HepG2 (cell line): ENCODE measurements at regions not wholly inside any gene's neighbourhood (a gene's known extent, or its start where the extent isn't known, plus 50 kb on each side); places are given as distances from the start of the nearest gene placed in this dataset.

Experiments used
- ATAC-seq: fragments of 200-7000 bp; cut with Tn5 transposase; 3 replicates; pipeline ENCODE4 v1.9.1; 2020; ENCODE audit warnings: mild to moderate bottlenecking, moderate library complexity
- BruUV-seq: library from RNA; stranded (reverse); fragments of 400-500 nt; replicated peaks from 2 replicates; lab custom pipeline; 2021; lab: Mats Ljungman, UMichigan
- CTCF ChIA-PET: fragments of 300-600 bp; formaldehyde crosslinking; extraction: SDS; loops from one replicate; lab custom pipeline; 2021; ENCODE audit warnings: low total read pairs, inconsistent platforms, low intra/inter-chr PET ratio; lab: Yijun Ruan, JAX
- POLR2A ChIA-PET: fragments of 350-600 bp; sonication (Branson Sonifier 250); formaldehyde crosslinking; loops from one replicate; lab custom pipeline; 2020; ENCODE audit warnings: antibody characterized with exemption, inconsistent platforms; lab: Yijun Ruan, JAX
- DNase-seq: peaks from one replicate; pipeline ENCODE4 v3.0.0-alpha.2; 2015; ENCODE audit warnings: low spot score
- FAIRE-seq: peaks from 3 replicates; lab custom pipeline; 2011; peaks lifted over from hg19 to GRCh38; lab: Jason Lieb, UNC
- H2AFZ ChIP-seq: one replicate; pipeline ENCODE4 v1.6.1; 2011; ENCODE audit warnings: low read length, inconsistent platforms
- H3K27ac ChIP-seq: fragments of 300-600 bp; 3 replicates; pipeline ENCODE4 v1.8.0; 2011; ENCODE audit warnings: mixed run types, mild to moderate bottlenecking, mixed read lengths, low read length, inconsistent platforms; ENCODE audit not compliant: insufficient read depth; ENCODE audit errors: extremely low read length
- H3K27me3 ChIP-seq, 2 experiments: fragments of 200-600 bp in 1 of 2; 2 replicates in 1 of 2; 3 replicates in 1 of 2; pipeline versions ENCODE4 v1.6.0 to v1.8.0; 2011; ENCODE audit warnings: low read length in 2 of 2, mild to moderate bottlenecking in 2 of 2, moderate library complexity in 2 of 2, inconsistent platforms in 1 of 2; ENCODE audit not compliant: insufficient read depth in 2 of 2, control insufficient read depth in 1 of 2
- H3K36me3 ChIP-seq, 2 experiments: fragments of 200-600 bp in 1 of 2; replicated peaks in 1 of 2; 2 replicates in 1 of 2; 3 replicates in 1 of 2; pipeline versions ENCODE4 v1.5.1 to v1.8.0; 2011; ENCODE audit warnings: low read length in 2 of 2, inconsistent platforms in 1 of 2; ENCODE audit not compliant: insufficient read depth in 2 of 2, control insufficient read depth in 1 of 2
- H3K4me1 ChIP-seq: 2 replicates; pipeline ENCODE4 v1.5.1; 2012; ENCODE audit warnings: low read length, inconsistent platforms; ENCODE audit not compliant: insufficient read depth
- H3K4me2 ChIP-seq: 2 replicates; pipeline ENCODE4 v1.6.0; 2011; ENCODE audit warnings: low read depth, low read length, inconsistent platforms
- H3K4me3 ChIP-seq, 3 experiments: fragments of 200-600 bp in 1 of 3; sonication (generic), shearing (Covaris generic) in 1 of 3; replicated peaks in 1 of 3; 2 replicates each; pipeline ENCODE4 v1.5.1; 2011 to 2016; ENCODE audit warnings: low read length in 3 of 3, inconsistent platforms in 2 of 3, low read depth in 2 of 3, mild to moderate bottlenecking in 2 of 3, control low read depth in 1 of 3, mixed read lengths in 1 of 3; ENCODE audit not compliant: insufficient read depth in 1 of 3
- H3K79me2 ChIP-seq: one replicate; pipeline ENCODE4 v1.6.1; 2011; ENCODE audit warnings: low read length, inconsistent platforms; ENCODE audit not compliant: insufficient read depth
- H3K9ac ChIP-seq: 2 replicates; pipeline ENCODE4 v1.6.0; 2011; ENCODE audit warnings: mild to moderate bottlenecking, low read depth, low read length, inconsistent platforms; ENCODE audit not compliant: insufficient read depth
- H3K9me3 ChIP-seq: 2 replicates; pipeline ENCODE4 v1.5.1; 2012; ENCODE audit warnings: mild to moderate bottlenecking, low read length
- H4K20me1 ChIP-seq: 2 replicates; pipeline ENCODE4 v1.6.0; 2011; ENCODE audit warnings: inconsistent platforms, mild to moderate bottlenecking, low read length, moderate library complexity; ENCODE audit not compliant: insufficient read depth
- FOXA3 ChIP-seq: IDR thresholded peaks from 2 replicates; pipeline ENCODE4 v1.6.1; 2016; ENCODE audit warnings: missing genetic modification reagents, missing compliant biosample characterization
- HNF4G ChIP-seq, 2 experiments: sonication (generic) in 1 of 2; formaldehyde crosslinking in 1 of 2; IDR thresholded peaks; 2 replicates each; pipeline versions ENCODE4 v1.4.0 to v1.6.1; 2011 to 2020; ENCODE audit warnings: borderline replicate concordance in 2 of 2, low read depth in 2 of 2, mild to moderate bottlenecking in 2 of 2, low read length in 1 of 2, missing genetic modification reagents in 1 of 2, moderate library complexity in 1 of 2
- KAT2B ChIP-seq: fragments of 150-350 bp; IDR thresholded peaks from 2 replicates; pipeline ENCODE4 v1.6.1; 2014; ENCODE audit warnings: low read depth, low read length, borderline replicate concordance
- NFKBIZ ChIP-seq: IDR thresholded peaks from 2 replicates; pipeline ENCODE4 v1.6.1; 2018; ENCODE audit warnings: missing genetic modification reagents, missing compliant biosample characterization
- RNF2 ChIP-seq: fragments of 450-650 bp; conservative IDR thresholded peaks from 2 replicates; pipeline ENCODE4 v1.6.1; 2016; ENCODE audit warnings: low read depth
- ZFP37 ChIP-seq: sonication (generic); formaldehyde crosslinking; IDR thresholded peaks from 2 replicates; pipeline ENCODE4 v1.4.0; 2020; ENCODE audit warnings: missing genetic modification reagents, borderline replicate concordance
- ZFP62 ChIP-seq: sonication (generic); formaldehyde crosslinking; IDR thresholded peaks from 2 replicates; pipeline ENCODE4 v1.4.0; 2020; ENCODE audit warnings: missing genetic modification reagents
- ZNF337 ChIP-seq: sonication (generic); formaldehyde crosslinking; IDR thresholded peaks from 2 replicates; pipeline ENCODE4 v1.5.1; 2020; ENCODE audit warnings: missing genetic modification reagents, low read depth, mild to moderate bottlenecking, borderline replicate concordance
- ZNF383 ChIP-seq: sonication (generic); formaldehyde crosslinking; IDR thresholded peaks from 2 replicates; pipeline ENCODE4 v1.4.0; 2020; ENCODE audit warnings: missing genetic modification reagents, mild to moderate bottlenecking, borderline replicate concordance
- ZNF777 ChIP-seq: sonication (generic); formaldehyde crosslinking; IDR thresholded peaks from 2 replicates; pipeline ENCODE4 v1.4.0; 2020; ENCODE audit warnings: missing genetic modification reagents
- ZNF83 ChIP-seq: sonication (generic); formaldehyde crosslinking; IDR thresholded peaks from 2 replicates; pipeline ENCODE4 v1.4.0; 2020; ENCODE audit warnings: missing genetic modification reagents, mild to moderate bottlenecking, borderline replicate concordance
- WGBS: methylation state at CpG from one replicate; pipeline ENCODE4 v1.1.6; 2017; ENCODE audit warnings: low lambda C conversion rate; 5-methylcytosine and 5-hydroxymethylcytosine counted together
- in situ Hi-C: cut with HindIII; loops from 2 replicates; pipeline ENCODE4 v1.10.0; 2017; ENCODE audit warnings: low pct_unique_long_range_greater_than_20kb; ENCODE audit not compliant: extremely low pct_ligation_motif_present
- intact Hi-C: fragments of 100-400 bp; cut with micrococcal nuclease; formaldehyde crosslinking; loops from one replicate; pipeline ENCODE4 v1.10.0; 2022; ENCODE audit not compliant: unreplicated experiment
- TF ChIP-seq, protein P1 (sequence below): sonication (generic); formaldehyde crosslinking; IDR thresholded peaks from 2 replicates; pipeline ENCODE4 v1.9.0; 2021; ENCODE audit warnings: mild to moderate bottlenecking, missing genetic modification reagents

GRCh38 chr7:130850956-130851355 lies 116.9 kb upstream of the KLF14 start (continued):
- TF ChIP-seq, protein P1, sequence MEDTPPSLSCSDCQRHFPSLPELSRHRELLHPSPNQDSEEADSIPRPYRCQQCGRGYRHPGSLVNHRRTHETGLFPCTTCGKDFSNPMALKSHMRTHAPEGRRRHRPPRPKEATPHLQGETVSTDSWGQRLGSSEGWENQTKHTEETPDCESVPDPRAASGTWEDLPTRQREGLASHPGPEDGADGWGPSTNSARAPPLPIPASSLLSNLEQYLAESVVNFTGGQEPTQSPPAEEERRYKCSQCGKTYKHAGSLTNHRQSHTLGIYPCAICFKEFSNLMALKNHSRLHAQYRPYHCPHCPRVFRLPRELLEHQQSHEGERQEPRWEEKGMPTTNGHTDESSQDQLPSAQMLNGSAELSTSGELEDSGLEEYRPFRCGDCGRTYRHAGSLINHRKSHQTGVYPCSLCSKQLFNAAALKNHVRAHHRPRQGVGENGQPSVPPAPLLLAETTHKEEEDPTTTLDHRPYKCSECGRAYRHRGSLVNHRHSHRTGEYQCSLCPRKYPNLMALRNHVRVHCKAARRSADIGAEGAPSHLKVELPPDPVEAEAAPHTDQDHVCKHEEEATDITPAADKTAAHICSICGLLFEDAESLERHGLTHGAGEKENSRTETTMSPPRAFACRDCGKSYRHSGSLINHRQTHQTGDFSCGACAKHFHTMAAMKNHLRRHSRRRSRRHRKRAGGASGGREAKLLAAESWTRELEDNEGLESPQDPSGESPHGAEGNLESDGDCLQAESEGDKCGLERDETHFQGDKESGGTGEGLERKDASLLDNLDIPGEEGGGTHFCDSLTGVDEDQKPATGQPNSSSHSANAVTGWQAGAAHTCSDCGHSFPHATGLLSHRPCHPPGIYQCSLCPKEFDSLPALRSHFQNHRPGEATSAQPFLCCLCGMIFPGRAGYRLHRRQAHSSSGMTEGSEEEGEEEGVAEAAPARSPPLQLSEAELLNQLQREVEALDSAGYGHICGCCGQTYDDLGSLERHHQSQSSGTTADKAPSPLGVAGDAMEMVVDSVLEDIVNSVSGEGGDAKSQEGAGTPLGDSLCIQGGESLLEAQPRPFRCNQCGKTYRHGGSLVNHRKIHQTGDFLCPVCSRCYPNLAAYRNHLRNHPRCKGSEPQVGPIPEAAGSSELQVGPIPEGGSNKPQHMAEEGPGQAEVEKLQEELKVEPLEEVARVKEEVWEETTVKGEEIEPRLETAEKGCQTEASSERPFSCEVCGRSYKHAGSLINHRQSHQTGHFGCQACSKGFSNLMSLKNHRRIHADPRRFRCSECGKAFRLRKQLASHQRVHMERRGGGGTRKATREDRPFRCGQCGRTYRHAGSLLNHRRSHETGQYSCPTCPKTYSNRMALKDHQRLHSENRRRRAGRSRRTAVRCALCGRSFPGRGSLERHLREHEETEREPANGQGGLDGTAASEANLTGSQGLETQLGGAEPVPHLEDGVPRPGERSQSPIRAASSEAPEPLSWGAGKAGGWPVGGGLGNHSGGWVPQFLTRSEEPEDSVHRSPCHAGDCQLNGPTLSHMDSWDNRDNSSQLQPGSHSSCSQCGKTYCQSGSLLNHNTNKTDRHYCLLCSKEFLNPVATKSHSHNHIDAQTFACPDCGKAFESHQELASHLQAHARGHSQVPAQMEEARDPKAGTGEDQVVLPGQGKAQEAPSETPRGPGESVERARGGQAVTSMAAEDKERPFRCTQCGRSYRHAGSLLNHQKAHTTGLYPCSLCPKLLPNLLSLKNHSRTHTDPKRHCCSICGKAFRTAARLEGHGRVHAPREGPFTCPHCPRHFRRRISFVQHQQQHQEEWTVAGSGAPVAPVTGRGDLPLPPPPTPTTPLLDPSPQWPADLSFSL (CRISPR knock-in tag) = no peak
- no peak for TF ChIP-seq HNF4G (IDR thresholded peaks at IDR 0.05; ENCODE audit: borderline replicate concordance, low read depth, low read length)
- TF ChIP-seq HNF4G (CRISPR knock-in tag; IDR thresholded peaks at IDR 0.05; ENCODE audit: borderline replicate concordance, low read depth) = no peak
- no peak for TF ChIP-seq ZNF383 (CRISPR knock-in tag)
- TF ChIP-seq ZNF337 = no peak

DNA sequence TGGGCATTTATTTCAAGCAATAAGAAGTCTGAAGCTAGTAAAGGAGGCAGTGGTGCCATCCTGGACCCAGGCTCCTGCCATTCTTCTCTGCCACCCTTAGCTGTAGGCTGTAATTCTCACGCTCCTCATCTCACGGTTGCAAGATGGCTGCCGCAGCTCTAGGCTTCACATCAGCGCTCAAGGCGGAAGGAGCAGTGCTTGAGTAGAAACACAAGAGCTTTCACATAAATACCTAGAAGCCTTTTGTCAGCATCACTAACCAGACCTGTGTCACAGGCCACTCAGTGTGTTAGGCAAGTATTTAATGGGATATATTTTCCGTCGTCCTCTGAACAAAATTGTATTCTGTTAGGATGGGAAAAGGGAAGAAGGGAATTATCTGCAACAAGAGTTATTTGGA lies 118.9 kb upstream of the KLF14 start:
- Histone ChIP-seq H3K79me2 (no peaks in the 10 kb centered on the region), H3K36me3 (no peaks in the 10 kb centered on the region), H3K9ac (no peak overlapping the region), H3K4me3 (no peak overlapping the region), H2AFZ (no peak overlapping the region), H3K27me3 (no peaks in the 10 kb centered on the region; a peak in 1 of 5 replicates), H3K27ac (no peak overlapping the region), H3K9me3 (peaks cover 22% of the 10 kb centered on the region), H3K4me1 (no peaks in the 10 kb centered on the region), H4K20me1 (no peaks in the 10 kb centered on the region), H3K4me2 (no peak overlapping the region)
- intact Hi-C loops (no loop called here), in situ Hi-C loops (no loop called here)
- DNase-seq = no peak
- FAIRE-seq = no peak
- no TSS peak for BruUV-seq
- no peak for ATAC-seq
- over 99% methylated on average over 6 of the region's 7 CpGs for WGBS
- POLR2A ChIA-PET = no interaction called here
- CTCF ChIA-PET = no interaction called here
- TF ChIP-seq FOXA3 (CRISPR knock-in tag) (no peak), ZNF83 (CRISPR knock-in tag) (no peak), KAT2B (no peak), ZNF777 (no peak), ZFP37 (CRISPR knock-in tag) (no peak), ZFP62 (CRISPR knock-in tag) (no peak), NFKBIZ (no peak), RNF2 (no peak)
